Ectodermal cell (in vitro differentiated cells): ENCODE measurements at regions not wholly inside any gene's neighbourhood (a gene's known extent, or its start where the extent isn't known, plus 50 kb on each side); places are given as distances from the start of the nearest gene placed in this dataset.
"Not testable (repeated sequence)": the region's sequence is repeated elsewhere in the genome, so short reads cannot be mapped to it uniquely, and the experiment has no call there.

Experiments
- H3K27ac ChIP-seq: 2 replicates; pipeline ENCODE4 v1.7.0; 2013; ENCODE audit warnings: mild to moderate bottlenecking, low read depth, low read length; ENCODE audit not compliant: insufficient read depth, poor library complexity, severe bottlenecking
- H3K27me3 ChIP-seq: 2 replicates; pipeline ENCODE4 v1.7.0; 2013; ENCODE audit warnings: mild to moderate bottlenecking, low read length; ENCODE audit not compliant: insufficient read depth, control insufficient read depth, poor library complexity, severe bottlenecking
- H3K36me3 ChIP-seq: one replicate; pipeline ENCODE4 v1.7.0; 2013; ENCODE audit warnings: low read length; ENCODE audit not compliant: control insufficient read depth, insufficient read depth
- H3K4me1 ChIP-seq: one replicate; pipeline ENCODE4 v1.7.0; 2013; ENCODE audit warnings: low read length; ENCODE audit not compliant: control insufficient read depth, insufficient read depth
- H3K4me3 ChIP-seq: 2 replicates; pipeline ENCODE4 v1.7.0; 2013; ENCODE audit warnings: low read depth, low read length, control low read depth; ENCODE audit not compliant: insufficient read depth
- H3K9me3 ChIP-seq: 2 replicates; pipeline ENCODE4 v1.7.0; 2013; ENCODE audit warnings: mild to moderate bottlenecking, low read length, moderate library complexity; ENCODE audit not compliant: control insufficient read depth
- WGBS, 2 experiments: methylation state at CpG; one replicate each; pipeline ENCODE4 v1.1.7; 2013; ENCODE audit warnings: missing lambda C conversion rate in 2 of 2; 5-methylcytosine and 5-hydroxymethylcytosine counted together

- no peak overlapping the region for H3K4me3 ChIP-seq
- H3K4me1 ChIP-seq = peaks cover 8% of the 10 kb centered on the region
- H3K27ac ChIP-seq = no peak overlapping the region
- H3K27me3 ChIP-seq = no peaks in the 10 kb centered on the region
- H3K9me3 ChIP-seq = no peaks in the 10 kb centered on the region
- 89 to 95% methylated on average over 2 of the region's 2 CpGs for WGBS, 2 experiments
- no peaks in the 10 kb centered on the region for H3K36me3 ChIP-seq
Measured at GRCh38 chr1:60622486-60622885, 459.9 kb upstream of the NFIA start.

- Histone ChIP-seq H3K27ac (no peak overlapping the region), H3K4me3 (no peak overlapping the region), H3K4me1 (peaks cover 8% of the 10 kb centered on the region), H3K27me3 (no peaks in the 10 kb centered on the region), H3K36me3 (no peaks in the 10 kb centered on the region), H3K9me3 (no peaks in the 10 kb centered on the region)
- 72 to 74% methylated on average over 9 to 10 of the region's 10 CpGs for WGBS, 2 experiments
Measured at GRCh38 chr1:60621368-60621851, 461.0 kb upstream of the NFIA start.

GRCh38 chr1:60620087-60620486, 462.3 kb upstream of the NFIA start:
- H3K9me3 ChIP-seq = no peaks in the 10 kb centered on the region
- peaks cover 8% of the 10 kb centered on the region for H3K4me1 ChIP-seq
- no peaks in the 10 kb centered on the region for H3K36me3 ChIP-seq
- no peak overlapping the region for H3K27ac ChIP-seq
- H3K27me3 ChIP-seq = no peaks in the 10 kb centered on the region
- H3K4me3 ChIP-seq = no peak overlapping the region
- 91 to 96% methylated on average over 5 to 7 of the region's 7 CpGs for WGBS, 2 experiments

GRCh38 chr1:60619581-60619980, 462.8 kb upstream of the NFIA start:
- Histone ChIP-seq H3K4me3 (no peak overlapping the region), H3K27me3 (no peaks in the 10 kb centered on the region), H3K36me3 (no peaks in the 10 kb centered on the region), H3K4me1 (peaks cover 8% of the 10 kb centered on the region), H3K27ac (no peak overlapping the region), H3K9me3 (no peaks in the 10 kb centered on the region)
- 97% methylated on average over 3 of the region's 3 CpGs; no CpG with 5 or more reads in 1 of the 2 experiments for WGBS, 2 experiments

GRCh38 chr1:60615666-60616065, 466.7 kb upstream of the NFIA start:
- 94 to 96% methylated on average over 3 of the region's 3 CpGs for WGBS, 2 experiments
- no peaks in the 10 kb centered on the region for H3K9me3 ChIP-seq
- no peaks in the 10 kb centered on the region for H3K36me3 ChIP-seq
- no peak overlapping the region for H3K27ac ChIP-seq
- no peaks in the 10 kb centered on the region for H3K27me3 ChIP-seq
- no peak overlapping the region for H3K4me3 ChIP-seq
- no peaks in the 10 kb centered on the region for H3K4me1 ChIP-seq

- Histone ChIP-seq H3K9me3 (no peaks in the 10 kb centered on the region), H3K27me3 (no peaks in the 10 kb centered on the region), H3K4me3 (no peak overlapping the region), H3K27ac (no peak overlapping the region), H3K4me1 (no peaks in the 10 kb centered on the region), H3K36me3 (no peaks in the 10 kb centered on the region)
- WGBS, 2 experiments = 94 to 96% methylated on average over 4 of the region's 4 CpGs
Measured at GRCh38 chr1:60612790-60613189, 469.6 kb upstream of the NFIA start.

GRCh38 chr1:60606921-60607320, 475.4 kb upstream of the NFIA start:
- H3K27me3 ChIP-seq, H3K4me1 ChIP-seq, H3K4me3 ChIP-seq, H3K36me3 ChIP-seq, H3K9me3 ChIP-seq, H3K27ac ChIP-seq: not testable (repeated sequence)
- 60 to 89% methylated on average over 1 of the region's 1 CpG for WGBS, 2 experiments

GRCh38 chr1:60600532-60600931, 481.8 kb upstream of the NFIA start:
- Histone ChIP-seq H3K27ac (no peak overlapping the region), H3K4me3 (no peak overlapping the region), H3K27me3 (no peaks in the 10 kb centered on the region), H3K4me1 (no peaks in the 10 kb centered on the region), H3K36me3 (no peaks in the 10 kb centered on the region), H3K9me3 (no peaks in the 10 kb centered on the region)
- 91 to 97% methylated on average over 1 of the region's 1 CpG for WGBS, 2 experiments

- no peaks in the 10 kb centered on the region for H3K9me3 ChIP-seq
- no peaks in the 10 kb centered on the region for H3K4me1 ChIP-seq
- H3K27ac ChIP-seq = no peak overlapping the region
- no peak overlapping the region for H3K4me3 ChIP-seq
- H3K36me3 ChIP-seq = no peaks in the 10 kb centered on the region
- 100% methylated on average over 1 of the region's 1 CpG for whole genome bisulfite sequencing, 2 experiments
- no peaks in the 10 kb centered on the region for H3K27me3 ChIP-seq
Measured at GRCh38 chr1:60599574-60599973, 482.8 kb upstream of the NFIA start.

GRCh38 chr1:60598041-60598910, 484.1 kb upstream of the NFIA start:
- Histone ChIP-seq H3K27me3 (no peaks in the 10 kb centered on the region), H3K27ac (no peak overlapping the region), H3K4me1 (peaks cover 4% of the 10 kb centered on the region), H3K9me3 (no peaks in the 10 kb centered on the region), H3K4me3 (no peak overlapping the region), H3K36me3 (no peaks in the 10 kb centered on the region)
- 88 to 90% methylated on average over 5 of the region's 5 CpGs for WGBS, 2 experiments
